ENCODE measurements at regions not wholly inside any gene's neighbourhood (a gene's known extent, or its start where the extent isn't known, plus 50 kb on each side); places are given as distances from the start of the nearest gene placed in this dataset.

GRCh38 chr6:139800837-139801236 is 426.4 kb upstream of the CITED2 start:
- no peak for TF ChIP-seq CTCF (conservative IDR thresholded peaks at IDR 0.05; ENCODE audit: low read depth, low read length)
- DNase-seq (ENCODE audit: low read depth): no peak

GRCh38 chr6:139790527-139790926 is 416.1 kb upstream of the CITED2 start:
- DNase-seq (ENCODE audit: low read depth): no peak
- no peak overlapping the region for H3K4me3 ChIP-seq (ENCODE audit: low read length)
- TF ChIP-seq CTCF (conservative IDR thresholded peaks at IDR 0.05; ENCODE audit: low read depth, low read length): no peak

More at GRCh38 chr6:139800837-139801236, 426.4 kb upstream of the CITED2 start:
- H3K4me3 ChIP-seq (ENCODE audit: low read length): no peak overlapping the region

GRCh38 chr6:139784222-139784769 is 409.8 kb upstream of the CITED2 start:
- TF ChIP-seq CTCF (conservative IDR thresholded peaks at IDR 0.05; ENCODE audit: low read depth, low read length): no peak
- DNase-seq (ENCODE audit: low read depth): no peak
- H3K4me3 ChIP-seq (ENCODE audit: low read length): no peak overlapping the region

GRCh38 chr6:139779988-139780774 is 405.7 kb upstream of the CITED2 start:
- no peak overlapping the region for H3K4me3 ChIP-seq (ENCODE audit: low read length)
- TF ChIP-seq CTCF (conservative IDR thresholded peaks at IDR 0.05; ENCODE audit: low read depth, low read length): no peak

GRCh38 chr6:139778688-139779087 is 404.2 kb upstream of the CITED2 start:
- no peak for TF ChIP-seq CTCF (conservative IDR thresholded peaks at IDR 0.05; ENCODE audit: low read depth, low read length)
- DNase-seq (ENCODE audit: low read depth): peak; percentile 68
- no peak overlapping the region for H3K4me3 ChIP-seq (ENCODE audit: low read length)

More at GRCh38 chr6:139779988-139780774, 405.7 kb upstream of the CITED2 start:
- DNase-seq (ENCODE audit: low read depth): no peak

- DNase-seq (ENCODE audit: low read depth): no peak
- TF ChIP-seq CTCF (conservative IDR thresholded peaks at IDR 0.05; ENCODE audit: low read depth, low read length): no peak
- no peak overlapping the region for H3K4me3 ChIP-seq (ENCODE audit: low read length)
Observed at GRCh38 chr6:139778106-139778505, 403.7 kb upstream of the CITED2 start.
